ENCODE measurements at regions not wholly inside any gene's neighbourhood (a gene's known extent, or its start where the extent isn't known, plus 50 kb on each side); places are given as distances from the start of the nearest gene placed in this dataset.

GRCh38 chr21:27596196-27596595 is 629.3 kb upstream of the ADAMTS5 start:
- no peak for TF ChIP-seq CTCF (IDR thresholded peaks at IDR 0.05; ENCODE audit: partially characterized antibody, unreplicated experiment)

GRCh38 chr21:27595716-27596115 is 628.8 kb upstream of the ADAMTS5 start:
- no peaks in the 10 kb centered on the region for H3K27me3 Mint-ChIP-seq (ENCODE audit: unreplicated experiment)
- no peak overlapping the region for H3K27ac Mint-ChIP-seq (ENCODE audit: unreplicated experiment)
- no peaks in the 10 kb centered on the region for H3K36me3 Mint-ChIP-seq (ENCODE audit: unreplicated experiment)
- no peak for TF ChIP-seq CTCF (IDR thresholded peaks at IDR 0.05; ENCODE audit: partially characterized antibody, unreplicated experiment)
- DNase-seq: no peak
- H3K9me3 Mint-ChIP-seq (ENCODE audit: unreplicated experiment): no peaks in the 10 kb centered on the region
- H3K4me3 Mint-ChIP-seq (ENCODE audit: unreplicated experiment): no peak overlapping the region
- H3K4me1 Mint-ChIP-seq (ENCODE audit: low read depth, unreplicated experiment): no peaks in the 10 kb centered on the region

More at GRCh38 chr21:27596196-27596595, 629.3 kb upstream of the ADAMTS5 start:
- Mint-ChIP-seq H3K27ac (ENCODE audit: unreplicated experiment) (no peak overlapping the region), H3K4me3 (ENCODE audit: unreplicated experiment) (no peak overlapping the region), H3K36me3 (ENCODE audit: unreplicated experiment) (no peaks in the 10 kb centered on the region), H3K4me1 (ENCODE audit: low read depth, unreplicated experiment) (no peaks in the 10 kb centered on the region), H3K27me3 (ENCODE audit: unreplicated experiment) (no peaks in the 10 kb centered on the region), H3K9me3 (ENCODE audit: unreplicated experiment) (no peaks in the 10 kb centered on the region)
- no peak for DNase-seq

- Mint-ChIP-seq H3K27me3 (ENCODE audit: unreplicated experiment) (no peaks in the 10 kb centered on the region), H3K4me1 (ENCODE audit: low read depth, unreplicated experiment) (no peaks in the 10 kb centered on the region), H3K36me3 (ENCODE audit: unreplicated experiment) (no peaks in the 10 kb centered on the region), H3K4me3 (ENCODE audit: unreplicated experiment) (no peak overlapping the region), H3K9me3 (ENCODE audit: unreplicated experiment) (peaks cover 1% of the 10 kb centered on the region), H3K27ac (ENCODE audit: unreplicated experiment) (no peak overlapping the region)
- TF ChIP-seq CTCF (IDR thresholded peaks at IDR 0.05; ENCODE audit: partially characterized antibody, unreplicated experiment): no peak
- DNase-seq: no peak
Observed at GRCh38 chr21:27590271-27590670, 623.4 kb upstream of the ADAMTS5 start.

- no peak for DNase-seq
- no peaks in the 10 kb centered on the region for H3K27me3 Mint-ChIP-seq (ENCODE audit: unreplicated experiment)
- no peak for TF ChIP-seq CTCF (IDR thresholded peaks at IDR 0.05; ENCODE audit: partially characterized antibody, unreplicated experiment)
- no peak overlapping the region for H3K27ac Mint-ChIP-seq (ENCODE audit: unreplicated experiment)
- no peaks in the 10 kb centered on the region for H3K36me3 Mint-ChIP-seq (ENCODE audit: unreplicated experiment)
- no peak overlapping the region for H3K4me3 Mint-ChIP-seq (ENCODE audit: unreplicated experiment)
- H3K9me3 Mint-ChIP-seq (ENCODE audit: unreplicated experiment): peaks cover 1% of the 10 kb centered on the region
- H3K4me1 Mint-ChIP-seq (ENCODE audit: low read depth, unreplicated experiment): no peaks in the 10 kb centered on the region
Observed at GRCh38 chr21:27589781-27590180, 622.9 kb upstream of the ADAMTS5 start.

GRCh38 chr21:27586986-27587385 is 620.1 kb upstream of the ADAMTS5 start:
- Mint-ChIP-seq H3K4me3 (ENCODE audit: unreplicated experiment) (no peak overlapping the region), H3K4me1 (ENCODE audit: low read depth, unreplicated experiment) (no peaks in the 10 kb centered on the region), H3K27me3 (ENCODE audit: unreplicated experiment) (no peaks in the 10 kb centered on the region), H3K27ac (ENCODE audit: unreplicated experiment) (no peak overlapping the region), H3K36me3 (ENCODE audit: unreplicated experiment) (no peaks in the 10 kb centered on the region), H3K9me3 (ENCODE audit: unreplicated experiment) (peaks cover 1% of the 10 kb centered on the region)
- TF ChIP-seq CTCF (IDR thresholded peaks at IDR 0.05; ENCODE audit: partially characterized antibody, unreplicated experiment): no peak
- no peak for DNase-seq
